Glutamatergic neuron (in vitro differentiated cells): ENCODE measurements at regions not wholly inside any gene's neighbourhood (a gene's known extent, or its start where the extent isn't known, plus 50 kb on each side); places are given as distances from the start of the nearest gene placed in this dataset.

Source experiments
- DNase-seq: peaks from one replicate; pipeline ENCODE4 v3.0.0; 2022
- H3K27ac Mint-ChIP-seq: one replicate; pipeline ENCODE4 v1.8.0; 2020; ENCODE audit warnings: mild to moderate bottlenecking, mixed read lengths, inconsistent platforms; ENCODE audit not compliant: unreplicated experiment
- H3K27me3 Mint-ChIP-seq: one replicate; pipeline ENCODE4 v1.8.0; 2020; ENCODE audit warnings: mild to moderate bottlenecking, moderate library complexity, mixed read lengths, inconsistent platforms; ENCODE audit not compliant: unreplicated experiment
- H3K36me3 Mint-ChIP-seq: one replicate; pipeline ENCODE4 v1.8.0; 2020; ENCODE audit warnings: mild to moderate bottlenecking, mixed read lengths, inconsistent platforms; ENCODE audit not compliant: unreplicated experiment
- H3K4me1 Mint-ChIP-seq: one replicate; pipeline ENCODE4 v1.8.0; 2020; ENCODE audit warnings: mild to moderate bottlenecking, low read depth, mixed read lengths, inconsistent platforms; ENCODE audit not compliant: unreplicated experiment
- H3K4me3 Mint-ChIP-seq: one replicate; pipeline ENCODE4 v1.8.0; 2020; ENCODE audit warnings: mild to moderate bottlenecking, mixed read lengths, inconsistent platforms; ENCODE audit not compliant: unreplicated experiment
- H3K9me3 Mint-ChIP-seq: one replicate; pipeline ENCODE4 v1.8.0; 2020; ENCODE audit warnings: mild to moderate bottlenecking, moderate library complexity, mixed read lengths, inconsistent platforms; ENCODE audit not compliant: unreplicated experiment
- TF ChIP-seq, protein P1 (sequence below): fragments of 200-600 bp; sonication (generic); IDR thresholded peaks from one replicate; pipeline ENCODE4 v1.5.0; 2021; ENCODE audit not compliant: partially characterized antibody, unreplicated experiment

DNA sequence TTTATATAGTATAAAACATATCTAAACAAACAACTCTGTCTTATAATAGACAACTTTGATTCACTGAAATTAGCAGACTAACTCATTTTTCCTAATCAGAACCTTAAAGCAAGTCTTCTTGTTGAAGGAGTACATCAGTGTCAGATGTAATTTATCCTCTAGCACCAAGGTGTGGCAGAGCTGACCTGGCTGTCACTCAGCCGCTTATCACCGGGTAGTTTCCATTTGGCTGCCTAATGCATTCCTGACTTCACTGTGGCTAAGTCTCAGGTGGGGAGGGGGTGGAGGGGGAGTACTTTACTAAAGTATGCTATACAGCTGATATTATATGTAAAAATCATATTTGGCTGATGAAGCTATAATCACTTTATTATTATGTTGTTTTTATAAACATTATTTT is 339.9 kb upstream of the RGS6 start:
- no peak overlapping the region for H3K4me3 Mint-ChIP-seq
- peaks cover 3% of the 10 kb centered on the region for H3K9me3 Mint-ChIP-seq
- TF ChIP-seq, protein P1, sequence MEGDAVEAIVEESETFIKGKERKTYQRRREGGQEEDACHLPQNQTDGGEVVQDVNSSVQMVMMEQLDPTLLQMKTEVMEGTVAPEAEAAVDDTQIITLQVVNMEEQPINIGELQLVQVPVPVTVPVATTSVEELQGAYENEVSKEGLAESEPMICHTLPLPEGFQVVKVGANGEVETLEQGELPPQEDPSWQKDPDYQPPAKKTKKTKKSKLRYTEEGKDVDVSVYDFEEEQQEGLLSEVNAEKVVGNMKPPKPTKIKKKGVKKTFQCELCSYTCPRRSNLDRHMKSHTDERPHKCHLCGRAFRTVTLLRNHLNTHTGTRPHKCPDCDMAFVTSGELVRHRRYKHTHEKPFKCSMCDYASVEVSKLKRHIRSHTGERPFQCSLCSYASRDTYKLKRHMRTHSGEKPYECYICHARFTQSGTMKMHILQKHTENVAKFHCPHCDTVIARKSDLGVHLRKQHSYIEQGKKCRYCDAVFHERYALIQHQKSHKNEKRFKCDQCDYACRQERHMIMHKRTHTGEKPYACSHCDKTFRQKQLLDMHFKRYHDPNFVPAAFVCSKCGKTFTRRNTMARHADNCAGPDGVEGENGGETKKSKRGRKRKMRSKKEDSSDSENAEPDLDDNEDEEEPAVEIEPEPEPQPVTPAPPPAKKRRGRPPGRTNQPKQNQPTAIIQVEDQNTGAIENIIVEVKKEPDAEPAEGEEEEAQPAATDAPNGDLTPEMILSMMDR = no peak
- no peak for DNase-seq
- H3K4me1 Mint-ChIP-seq = no peaks in the 10 kb centered on the region
- H3K36me3 Mint-ChIP-seq = no peaks in the 10 kb centered on the region
- no peak overlapping the region for H3K27ac Mint-ChIP-seq
- peaks cover 3% of the 10 kb centered on the region for H3K27me3 Mint-ChIP-seq

DNA sequence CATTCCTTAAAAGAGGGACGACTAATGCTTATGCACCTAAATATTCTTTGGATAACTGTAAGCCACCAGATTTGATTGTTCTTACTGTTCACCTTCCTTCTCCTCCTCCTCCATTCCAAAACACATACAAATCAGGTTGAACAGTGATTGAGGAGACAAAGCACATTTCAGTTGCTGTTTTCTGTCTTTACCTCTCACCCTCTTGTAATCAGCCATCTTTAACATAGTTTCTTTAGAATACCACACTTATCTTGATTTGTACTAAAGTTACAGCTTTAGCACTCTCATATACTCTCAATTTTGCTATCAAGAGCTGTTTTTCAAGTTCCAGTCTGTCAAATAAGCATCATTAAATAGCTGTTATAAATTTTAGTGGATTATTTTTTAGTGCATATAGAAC is 338.3 kb upstream of the RGS6 start:
- H3K4me3 Mint-ChIP-seq = no peak overlapping the region
- H3K36me3 Mint-ChIP-seq = no peaks in the 10 kb centered on the region
- H3K27me3 Mint-ChIP-seq = peaks cover 3% of the 10 kb centered on the region
- TF ChIP-seq, protein P1 = no peak
- H3K9me3 Mint-ChIP-seq = peaks cover 3% of the 10 kb centered on the region
- no peaks in the 10 kb centered on the region for H3K4me1 Mint-ChIP-seq
- H3K27ac Mint-ChIP-seq = no peak overlapping the region
- DNase-seq = no peak

GRCh38 chr14:71594821-71595220 is 337.4 kb upstream of the RGS6 start:
- no peak overlapping the region for H3K27ac Mint-ChIP-seq
- TF ChIP-seq, protein P1 = no peak
- H3K4me1 Mint-ChIP-seq = no peaks in the 10 kb centered on the region
- no peaks in the 10 kb centered on the region for H3K36me3 Mint-ChIP-seq
- DNase-seq = no peak
- H3K27me3 Mint-ChIP-seq = peaks cover 3% of the 10 kb centered on the region
- H3K4me3 Mint-ChIP-seq = no peak overlapping the region
- peaks cover 3% of the 10 kb centered on the region for H3K9me3 Mint-ChIP-seq

DNA sequence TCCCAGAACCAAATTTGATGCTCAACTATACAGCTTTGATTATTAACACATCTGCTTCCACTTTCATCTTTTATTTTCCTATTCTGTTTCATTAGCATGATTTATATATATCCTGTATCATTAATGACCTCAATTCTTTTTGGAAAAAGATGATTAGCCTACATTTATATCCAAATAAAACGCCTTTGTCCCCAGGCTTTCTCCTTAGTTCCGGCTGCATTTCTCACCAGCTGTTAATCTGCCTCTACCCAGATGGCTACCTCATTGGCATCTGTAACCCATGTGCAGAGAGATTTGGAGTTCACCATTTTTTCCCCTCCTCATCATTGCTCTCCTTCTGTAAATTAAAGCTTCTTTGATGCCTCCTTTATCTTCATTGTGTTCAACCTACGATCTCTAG is 336.8 kb upstream of the RGS6 start:
- no peak overlapping the region for H3K4me3 Mint-ChIP-seq
- no peak overlapping the region for H3K27ac Mint-ChIP-seq
- no peaks in the 10 kb centered on the region for H3K4me1 Mint-ChIP-seq
- peaks cover 1% of the 10 kb centered on the region for H3K36me3 Mint-ChIP-seq
- no peak for DNase-seq
- peaks cover 3% of the 10 kb centered on the region for H3K9me3 Mint-ChIP-seq
- H3K27me3 Mint-ChIP-seq = peaks cover 3% of the 10 kb centered on the region
- TF ChIP-seq, protein P1 = no peak

- no peak for DNase-seq
- Mint-ChIP-seq H3K4me3 (no peak overlapping the region), H3K27ac (no peak overlapping the region), H3K36me3 (peaks cover 5% of the 10 kb centered on the region), H3K27me3 (peaks cover 3% of the 10 kb centered on the region), H3K4me1 (no peaks in the 10 kb centered on the region), H3K9me3 (peaks cover 3% of the 10 kb centered on the region)
- TF ChIP-seq, protein P1 = no peak
These were observed 334.8 kb upstream of the RGS6 start for GRCh38 chr14:71597287-71597920.
